Neural cell (in vitro differentiated cells): ENCODE measurements at regions not wholly inside any gene's neighbourhood (a gene's known extent, or its start where the extent isn't known, plus 50 kb on each side); places are given as distances from the start of the nearest gene placed in this dataset.

Source experiments
- H2AFZ ChIP-seq: fragments of 200-600, 300-800 bp; sonication (generic), shearing (Covaris generic); 2 replicates; pipeline ENCODE4 v1.6.0; 2014; ENCODE audit warnings: low read depth, mild to moderate bottlenecking, antibody characterized with exemption, low read length, moderate library complexity
- H3F3A ChIP-seq: fragments of 200-600 bp; shearing (Covaris generic); 2 replicates; pipeline ENCODE4 v1.6.1; 2016; ENCODE audit warnings: mild to moderate bottlenecking, moderate library complexity, mixed read lengths, antibody characterized with exemption, low read length; ENCODE audit not compliant: insufficient read depth, poor library complexity, severe bottlenecking
- H3K27ac ChIP-seq: fragments of 200-600, 300-800 bp; sonication (generic), shearing (Covaris generic); 2 replicates; pipeline ENCODE4 v1.5.1; 2014; ENCODE audit warnings: mild to moderate bottlenecking, low read length, moderate library complexity
- H3K27me3 ChIP-seq: fragments of 300-800, 200-600 bp; sonication (generic), shearing (Covaris generic); 2 replicates; pipeline ENCODE4 v1.6.0; 2014; ENCODE audit warnings: mild to moderate bottlenecking, low read depth, low read length, moderate library complexity; ENCODE audit not compliant: insufficient read depth
- H3K36me3 ChIP-seq: fragments of 300-800, 200-600 bp; sonication (generic), shearing (Covaris generic); 2 replicates; pipeline ENCODE4 v1.5.1; 2014; ENCODE audit warnings: mild to moderate bottlenecking, antibody characterized with exemption, low read length, moderate library complexity; ENCODE audit not compliant: insufficient read depth
- H3K4me2 ChIP-seq: fragments of 300-800, 200-600 bp; sonication (generic), shearing (Covaris generic); 2 replicates; pipeline ENCODE4 v1.6.0; 2014; ENCODE audit warnings: mild to moderate bottlenecking, low read length
- H3K4me3 ChIP-seq: fragments of 300-800, 200-600 bp; sonication (generic), shearing (Covaris generic); 2 replicates; pipeline ENCODE4 v1.5.1; 2014; ENCODE audit warnings: mild to moderate bottlenecking, low read length, moderate library complexity
- H3K79me2 ChIP-seq: fragments of 200-600 bp; shearing (Covaris generic); replicated peaks from 2 replicates; pipeline ENCODE4 v1.6.0; 2014; ENCODE audit warnings: mild to moderate bottlenecking, low read length, moderate library complexity; ENCODE audit not compliant: insufficient read depth
- H3K9ac ChIP-seq: fragments of 300-800, 200-600 bp; sonication (generic), shearing (Covaris generic); 2 replicates; pipeline ENCODE4 v1.6.1; 2016; ENCODE audit warnings: mild to moderate bottlenecking, low read length, mixed read lengths
- H3K9me2 ChIP-seq: fragments of 200-600 bp; shearing (Covaris generic); 2 replicates; pipeline ENCODE4 v1.6.1; 2016; ENCODE audit warnings: mild to moderate bottlenecking, low read length, mixed read lengths; ENCODE audit not compliant: insufficient read depth
- H3K9me3 ChIP-seq: fragments of 200-600, 300-800 bp; sonication (generic), shearing (Covaris generic); 2 replicates; pipeline ENCODE4 v1.6.1; 2016; ENCODE audit warnings: mild to moderate bottlenecking, mixed run types, low read length, moderate library complexity, mixed read lengths
- H4K20me1 ChIP-seq: fragments of 200-600 bp; shearing (Covaris generic); 2 replicates; pipeline ENCODE4 v1.6.1; 2016; ENCODE audit warnings: mild to moderate bottlenecking, mixed run types; ENCODE audit not compliant: insufficient read depth
- EP300 ChIP-seq: fragments of 450-650 bp; conservative IDR thresholded peaks from 2 replicates; pipeline ENCODE4 v1.6.1; 2014; ENCODE audit warnings: antibody characterized with exemption, mild to moderate bottlenecking, moderate library complexity; ENCODE audit not compliant: poor library complexity, severe bottlenecking
- EZH2 ChIP-seq: fragments of 200-600, 300-800 bp; shearing (Covaris generic), sonication (generic); IDR thresholded peaks from 2 replicates; pipeline ENCODE4 v1.6.1; 2014; ENCODE audit warnings: antibody characterized with exemption, low read length, borderline replicate concordance, mild to moderate bottlenecking; ENCODE audit not compliant: insufficient read depth, poor library complexity, severe bottlenecking
- MXI1 ChIP-seq: fragments of 450-650 bp; conservative IDR thresholded peaks from 2 replicates; pipeline ENCODE4 v1.6.1; 2014; ENCODE audit warnings: antibody characterized with exemption, mild to moderate bottlenecking; ENCODE audit not compliant: poor library complexity, severe bottlenecking
- POLR2AphosphoS5 ChIP-seq: IDR thresholded peaks from 2 replicates; pipeline ENCODE4 v1.6.1; 2012
- RAD21 ChIP-seq: fragments of 450-650 bp; conservative IDR thresholded peaks from 2 replicates; pipeline ENCODE4 v1.6.1; 2014; ENCODE audit warnings: antibody characterized with exemption, mild to moderate bottlenecking, moderate library complexity
- SMC3 ChIP-seq: fragments of 450-650 bp; conservative IDR thresholded peaks from 2 replicates; pipeline ENCODE4 v1.6.1; 2014; ENCODE audit warnings: antibody characterized with exemption, mild to moderate bottlenecking, moderate library complexity; ENCODE audit not compliant: poor library complexity
- TAF1 ChIP-seq: IDR thresholded peaks from 2 replicates; pipeline ENCODE4 v1.6.1; 2012; ENCODE audit warnings: low read depth
- TF ChIP-seq, protein P1 (sequence below): IDR thresholded peaks from 2 replicates; pipeline ENCODE4 v1.6.1; 2012; ENCODE audit warnings: borderline replicate concordance
- TF ChIP-seq, protein P2 (sequence below): fragments of 450-650 bp; IDR thresholded peaks from 2 replicates; pipeline ENCODE4 v1.5.1; 2014; ENCODE audit warnings: antibody characterized with exemption, mild to moderate bottlenecking, moderate library complexity; ENCODE audit not compliant: poor library complexity, severe bottlenecking

DNA sequence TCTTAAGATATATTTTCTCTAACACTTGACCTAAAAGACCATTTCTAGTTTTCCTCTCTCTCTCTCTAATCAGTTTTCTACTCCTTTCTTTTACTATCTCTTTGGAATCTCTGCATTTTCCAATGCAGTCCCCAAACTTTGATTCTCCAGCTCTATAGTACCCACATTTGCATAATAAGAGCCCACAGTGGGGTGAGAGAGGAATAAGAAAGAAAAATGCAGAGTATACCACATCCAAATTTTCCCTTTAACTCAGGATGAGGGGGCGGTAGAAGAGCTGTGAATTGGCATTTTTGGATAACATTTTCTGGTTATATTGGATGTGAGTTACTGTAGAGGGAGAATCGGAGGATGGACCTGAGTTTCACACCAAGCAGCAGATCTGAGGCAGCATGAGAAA lies 74.4 kb upstream of the SOD3 start:
- H3F3A ChIP-seq, result no peaks in the 10 kb centered on the region
- H3K9me2 ChIP-seq, result no peaks in the 10 kb centered on the region
- TF ChIP-seq POLR2AphosphoS5 (no peak), EZH2 (no peak), EP300 (no peak), TAF1 (no peak), SMC3 (no peak), RAD21 (no peak), MXI1 (no peak)
- TF ChIP-seq, protein P1, sequence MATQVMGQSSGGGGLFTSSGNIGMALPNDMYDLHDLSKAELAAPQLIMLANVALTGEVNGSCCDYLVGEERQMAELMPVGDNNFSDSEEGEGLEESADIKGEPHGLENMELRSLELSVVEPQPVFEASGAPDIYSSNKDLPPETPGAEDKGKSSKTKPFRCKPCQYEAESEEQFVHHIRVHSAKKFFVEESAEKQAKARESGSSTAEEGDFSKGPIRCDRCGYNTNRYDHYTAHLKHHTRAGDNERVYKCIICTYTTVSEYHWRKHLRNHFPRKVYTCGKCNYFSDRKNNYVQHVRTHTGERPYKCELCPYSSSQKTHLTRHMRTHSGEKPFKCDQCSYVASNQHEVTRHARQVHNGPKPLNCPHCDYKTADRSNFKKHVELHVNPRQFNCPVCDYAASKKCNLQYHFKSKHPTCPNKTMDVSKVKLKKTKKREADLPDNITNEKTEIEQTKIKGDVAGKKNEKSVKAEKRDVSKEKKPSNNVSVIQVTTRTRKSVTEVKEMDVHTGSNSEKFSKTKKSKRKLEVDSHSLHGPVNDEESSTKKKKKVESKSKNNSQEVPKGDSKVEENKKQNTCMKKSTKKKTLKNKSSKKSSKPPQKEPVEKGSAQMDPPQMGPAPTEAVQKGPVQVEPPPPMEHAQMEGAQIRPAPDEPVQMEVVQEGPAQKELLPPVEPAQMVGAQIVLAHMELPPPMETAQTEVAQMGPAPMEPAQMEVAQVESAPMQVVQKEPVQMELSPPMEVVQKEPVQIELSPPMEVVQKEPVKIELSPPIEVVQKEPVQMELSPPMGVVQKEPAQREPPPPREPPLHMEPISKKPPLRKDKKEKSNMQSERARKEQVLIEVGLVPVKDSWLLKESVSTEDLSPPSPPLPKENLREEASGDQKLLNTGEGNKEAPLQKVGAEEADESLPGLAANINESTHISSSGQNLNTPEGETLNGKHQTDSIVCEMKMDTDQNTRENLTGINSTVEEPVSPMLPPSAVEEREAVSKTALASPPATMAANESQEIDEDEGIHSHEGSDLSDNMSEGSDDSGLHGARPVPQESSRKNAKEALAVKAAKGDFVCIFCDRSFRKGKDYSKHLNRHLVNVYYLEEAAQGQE, result no peak
- TF ChIP-seq, protein P2, sequence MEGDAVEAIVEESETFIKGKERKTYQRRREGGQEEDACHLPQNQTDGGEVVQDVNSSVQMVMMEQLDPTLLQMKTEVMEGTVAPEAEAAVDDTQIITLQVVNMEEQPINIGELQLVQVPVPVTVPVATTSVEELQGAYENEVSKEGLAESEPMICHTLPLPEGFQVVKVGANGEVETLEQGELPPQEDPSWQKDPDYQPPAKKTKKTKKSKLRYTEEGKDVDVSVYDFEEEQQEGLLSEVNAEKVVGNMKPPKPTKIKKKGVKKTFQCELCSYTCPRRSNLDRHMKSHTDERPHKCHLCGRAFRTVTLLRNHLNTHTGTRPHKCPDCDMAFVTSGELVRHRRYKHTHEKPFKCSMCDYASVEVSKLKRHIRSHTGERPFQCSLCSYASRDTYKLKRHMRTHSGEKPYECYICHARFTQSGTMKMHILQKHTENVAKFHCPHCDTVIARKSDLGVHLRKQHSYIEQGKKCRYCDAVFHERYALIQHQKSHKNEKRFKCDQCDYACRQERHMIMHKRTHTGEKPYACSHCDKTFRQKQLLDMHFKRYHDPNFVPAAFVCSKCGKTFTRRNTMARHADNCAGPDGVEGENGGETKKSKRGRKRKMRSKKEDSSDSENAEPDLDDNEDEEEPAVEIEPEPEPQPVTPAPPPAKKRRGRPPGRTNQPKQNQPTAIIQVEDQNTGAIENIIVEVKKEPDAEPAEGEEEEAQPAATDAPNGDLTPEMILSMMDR, result no peak
- no peaks in the 10 kb centered on the region for H4K20me1 ChIP-seq
- no peak overlapping the region for H3K9ac ChIP-seq
- H3K9me3 ChIP-seq, result no peaks in the 10 kb centered on the region
- no peak overlapping the region for H3K4me2 ChIP-seq
- H3K36me3 ChIP-seq, result no peaks in the 10 kb centered on the region
- no peak overlapping the region for H2AFZ ChIP-seq
- H3K79me2 ChIP-seq, result no peaks in the 10 kb centered on the region
- H3K4me3 ChIP-seq, result no peak overlapping the region
- H3K27me3 ChIP-seq, result no peaks in the 10 kb centered on the region
- no peak overlapping the region for H3K27ac ChIP-seq

DNA sequence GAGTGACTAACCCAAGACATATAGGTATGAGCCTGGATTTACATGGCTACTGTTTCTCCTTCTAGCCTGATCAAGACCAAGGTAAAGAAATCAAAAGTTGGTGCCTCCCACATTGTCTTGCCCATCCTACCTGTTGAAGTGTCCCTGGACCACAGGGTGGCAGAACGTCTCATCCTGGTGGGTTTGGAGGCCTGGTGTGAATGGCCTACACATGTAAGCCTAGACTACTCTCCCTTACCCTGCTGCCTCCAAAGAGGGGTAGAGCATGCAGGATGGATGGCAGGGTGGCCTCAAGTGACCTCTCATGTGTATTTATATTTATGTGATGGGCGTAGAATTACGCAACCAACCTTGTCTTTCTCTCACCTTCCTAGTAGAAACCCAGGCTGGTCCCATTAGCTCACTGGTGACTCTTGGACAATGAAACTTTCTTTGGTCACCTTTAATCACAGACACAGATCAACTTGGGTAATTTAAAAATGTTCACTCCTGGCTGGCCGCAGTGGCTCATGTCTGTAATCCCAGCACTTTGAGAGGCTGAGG lies 73.3 kb upstream of the SOD3 start:
- Histone ChIP-seq H3K9me2 (no peaks in the 10 kb centered on the region), H2AFZ (no peak overlapping the region), H3K9ac (no peak overlapping the region), H3K27ac (no peak overlapping the region), H3K4me3 (no peak overlapping the region), H3K27me3 (no peaks in the 10 kb centered on the region), H3K9me3 (no peaks in the 10 kb centered on the region), H4K20me1 (no peaks in the 10 kb centered on the region), H3K4me2 (no peak overlapping the region), H3K36me3 (no peaks in the 10 kb centered on the region), H3F3A (no peaks in the 10 kb centered on the region), H3K79me2 (no peaks in the 10 kb centered on the region)
- no peak for TF ChIP-seq TAF1
- TF ChIP-seq EZH2, result no peak
- no peak for TF ChIP-seq POLR2AphosphoS5
- TF ChIP-seq EP300, result no peak
